ENCODE measurements at regions not wholly inside any gene's neighbourhood (a gene's known extent, or its start where the extent isn't known, plus 50 kb on each side); places are given as distances from the start of the nearest gene placed in this dataset.

DNA sequence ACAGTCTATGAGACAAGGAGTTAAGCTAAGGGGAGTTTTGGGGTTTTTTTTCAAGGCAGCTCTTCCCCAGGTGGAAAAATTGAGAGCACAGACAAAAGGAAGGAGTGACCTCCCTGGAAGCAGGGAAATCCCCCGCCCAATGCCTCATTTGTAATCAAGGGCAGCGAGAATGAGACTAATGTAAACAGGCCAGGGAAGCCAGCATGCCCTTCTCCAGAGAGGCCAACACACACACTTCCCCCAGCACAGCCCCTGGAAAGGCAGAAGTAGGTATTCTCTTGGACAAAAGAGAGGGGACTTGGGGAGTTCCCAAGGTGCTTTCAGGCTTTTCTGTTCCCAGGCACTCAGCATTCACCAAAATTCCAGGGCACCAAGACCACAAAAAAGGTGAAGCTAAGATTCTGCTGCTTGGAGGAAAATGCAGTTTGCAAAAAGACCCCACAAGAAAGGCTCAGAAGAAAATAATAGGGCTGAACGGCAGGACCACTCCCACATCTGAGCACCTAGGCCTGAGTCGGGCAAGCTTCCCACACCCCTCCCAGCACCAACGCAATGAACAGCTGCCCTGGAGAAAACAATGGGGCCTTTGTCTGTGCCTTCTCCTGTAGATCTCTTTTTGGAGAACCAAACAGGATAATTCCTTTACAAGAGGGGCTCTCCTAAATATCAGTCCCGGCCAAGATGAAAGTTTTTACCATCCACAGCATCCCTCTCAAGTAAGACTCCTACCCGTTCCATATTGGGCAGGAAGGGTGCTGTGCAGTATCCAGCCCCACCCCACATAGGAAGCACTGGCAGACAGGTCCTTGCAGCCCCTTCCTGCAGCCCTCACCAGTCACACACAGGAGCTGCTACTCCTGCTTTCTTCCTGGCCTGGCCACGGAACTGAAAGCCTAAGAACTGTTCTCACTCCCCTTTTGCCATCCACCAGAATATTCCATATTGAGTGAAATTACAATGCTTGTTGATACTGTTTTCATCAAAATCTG, 70.7 kb upstream of the AKIP1 start:
- TF ChIP-seq CTCF (IDR thresholded peaks at IDR 0.05; ENCODE audit: low read length), result no peak
- TF ChIP-seq EZH2 (IDR thresholded peaks at IDR 0.05; ENCODE audit: borderline replicate concordance, low read length), result no peak
